ENCODE measurements at regions not wholly inside any gene's neighbourhood (a gene's known extent, or its start where the extent isn't known, plus 50 kb on each side); places are given as distances from the start of the nearest gene placed in this dataset.

- TF ChIP-seq CTCF (IDR thresholded peaks at IDR 0.05; ENCODE audit: low read depth, low read length): no peak
- TF ChIP-seq EZH2phosphoT487 (IDR thresholded peaks at IDR 0.05; ENCODE audit: low read depth): no peak
These were observed 57.5 kb upstream of the ALX4 start for GRCh38 chr11:44367452-44367851.

Data from OCI-LY3 (cell line).